Caco-2 (cell line): ENCODE measurements at regions not wholly inside any gene's neighbourhood (a gene's known extent, or its start where the extent isn't known, plus 50 kb on each side); places are given as distances from the start of the nearest gene placed in this dataset.

Experiments used
- BruUV-seq: library from RNA; stranded (reverse); fragments of 400-500 nt; replicated peaks from 2 replicates; lab custom pipeline; 2021; lab: Mats Ljungman, UMichigan
- CTCF ChIA-PET: fragments of 300-600 bp; sonication (Branson Sonifier 250); formaldehyde crosslinking; loops from one replicate; lab custom pipeline; 2022; ENCODE audit warnings: antibody characterized with exemption; lab: Charles Lee
- POLR2A ChIA-PET: fragments of 300-600 bp; sonication (Branson Sonifier 250); formaldehyde crosslinking; loops from one replicate; lab custom pipeline; 2022; ENCODE audit warnings: antibody characterized with exemption; lab: Charles Lee
- DNase-seq, 2 experiments: peaks; one replicate each; pipeline versions ENCODE4 v3.0.0 to v3.0.0-alpha.2; 2020 to 2022
- H3K27me3 ChIP-seq: replicated peaks from 2 replicates; pipeline ENCODE4 v1.6.0; 2011; ENCODE audit warnings: low read length; ENCODE audit not compliant: control insufficient read depth, insufficient read depth
- H3K36me3 ChIP-seq: 2 replicates; pipeline ENCODE4 v1.5.1; 2011; ENCODE audit warnings: low read length; ENCODE audit not compliant: control insufficient read depth, insufficient read depth
- H3K4me1 ChIP-seq: fragments of 250-450 bp; sonication (Bioruptor Pico); 2 replicates; pipeline ENCODE4 v1.5.1; 2020; ENCODE audit warnings: mild to moderate bottlenecking
- H3K4me3 ChIP-seq: 2 replicates; pipeline ENCODE4 v1.5.1; 2011; ENCODE audit warnings: low read depth, mild to moderate bottlenecking, control low read depth, low read length
- H3K9me3 ChIP-seq: fragments of 250-450 bp; sonication (Bioruptor Pico); 2 replicates; pipeline ENCODE4 v1.5.1; 2020; ENCODE audit warnings: mild to moderate bottlenecking, moderate library complexity
- H3K27ac Mint-ChIP-seq: one replicate; pipeline ENCODE4 v1.8.0; 2022; ENCODE audit warnings: mixed read lengths; ENCODE audit not compliant: unreplicated experiment
- H3K27me3 Mint-ChIP-seq: one replicate; pipeline ENCODE4 v1.8.0; 2022; ENCODE audit warnings: mixed read lengths; ENCODE audit not compliant: insufficient read depth, unreplicated experiment
- H3K36me3 Mint-ChIP-seq: one replicate; pipeline ENCODE4 v1.8.0; 2022; ENCODE audit warnings: mild to moderate bottlenecking, mixed read lengths; ENCODE audit not compliant: insufficient read depth, unreplicated experiment
- H3K4me1 Mint-ChIP-seq: one replicate; pipeline ENCODE4 v1.8.0; 2022; ENCODE audit warnings: low read depth, mixed read lengths; ENCODE audit not compliant: unreplicated experiment
- H3K4me3 Mint-ChIP-seq: one replicate; pipeline ENCODE4 v1.8.0; 2022; ENCODE audit warnings: mild to moderate bottlenecking, moderate library complexity, mixed read lengths; ENCODE audit not compliant: unreplicated experiment
- H3K9me3 Mint-ChIP-seq: one replicate; pipeline ENCODE4 v1.8.0; 2022; ENCODE audit warnings: mixed read lengths; ENCODE audit not compliant: unreplicated experiment
- intact Hi-C: fragments of 100-400 bp; cut with micrococcal nuclease; formaldehyde crosslinking; loops from one replicate; pipeline ENCODE4 v1.10.0; 2022; ENCODE audit not compliant: unreplicated experiment
- TF ChIP-seq, protein P1 (sequence below), 2 experiments: fragments of 200-600 bp in 1 of 2; IDR thresholded peaks; 1 replicate in 1 of 2; 2 replicates in 1 of 2; pipeline versions ENCODE4 v1.5.1 to v1.8.0; 2011 to 2022; ENCODE audit warnings: antibody characterized with exemption in 1 of 2, control low read depth in 1 of 2, inconsistent platforms in 1 of 2, low read depth in 1 of 2, low read length in 1 of 2, mild to moderate bottlenecking in 1 of 2, moderate library complexity in 1 of 2; ENCODE audit not compliant: insufficient read depth in 1 of 2, severe bottlenecking in 1 of 2, unreplicated experiment in 1 of 2

DNA sequence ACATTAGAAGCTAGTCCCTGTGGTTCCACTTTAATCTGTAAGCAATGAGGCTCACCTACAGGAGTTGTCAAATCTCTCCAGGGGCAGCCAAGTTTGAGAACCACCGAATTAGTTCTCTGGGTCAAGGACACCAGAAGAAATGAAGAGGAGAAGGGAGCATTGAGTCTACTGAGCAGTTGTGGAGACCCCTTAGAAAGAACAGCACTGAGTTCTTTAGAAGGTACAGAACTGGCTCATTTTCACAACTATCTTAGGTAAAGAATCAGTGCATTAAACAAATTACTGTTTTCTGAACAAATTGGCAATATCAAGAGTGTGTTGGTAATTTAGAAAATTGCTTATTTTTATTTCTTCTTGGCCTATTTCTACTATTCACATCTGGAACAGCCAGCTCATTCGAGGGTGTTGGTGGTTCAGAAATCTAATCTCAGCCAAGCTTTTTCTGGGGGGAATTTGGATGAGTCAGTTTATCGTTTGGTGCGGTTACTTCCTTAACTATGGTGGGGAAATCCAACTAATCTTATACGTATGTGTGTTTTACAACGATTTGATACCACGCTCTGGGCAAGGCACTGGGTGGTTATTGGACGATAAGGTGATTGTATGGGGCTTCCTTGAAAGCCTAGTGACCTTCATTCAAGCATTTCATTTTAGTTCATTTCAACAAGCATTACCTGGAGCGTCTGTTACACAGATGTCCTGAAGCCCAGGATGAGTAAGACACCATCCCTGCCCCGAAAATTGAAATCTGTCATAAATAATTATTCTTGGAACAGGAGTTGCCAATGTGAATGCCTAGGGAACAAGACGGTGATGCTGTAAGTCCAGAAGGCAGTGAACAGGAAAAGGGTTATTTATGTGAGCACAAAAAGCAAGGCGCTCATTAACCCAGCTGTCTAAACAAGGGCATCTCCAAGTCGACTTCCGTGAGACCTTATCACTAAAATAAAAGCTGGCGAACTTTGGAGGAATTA is 52.0 kb upstream of the TMPRSS2 start:
- no TSS peak for BruUV-seq
- H3K4me1 Mint-ChIP-seq, result peaks cover 8% of the 10 kb centered on the region
- no peak overlapping the region for H3K27ac Mint-ChIP-seq
- TF ChIP-seq, protein P1, sequence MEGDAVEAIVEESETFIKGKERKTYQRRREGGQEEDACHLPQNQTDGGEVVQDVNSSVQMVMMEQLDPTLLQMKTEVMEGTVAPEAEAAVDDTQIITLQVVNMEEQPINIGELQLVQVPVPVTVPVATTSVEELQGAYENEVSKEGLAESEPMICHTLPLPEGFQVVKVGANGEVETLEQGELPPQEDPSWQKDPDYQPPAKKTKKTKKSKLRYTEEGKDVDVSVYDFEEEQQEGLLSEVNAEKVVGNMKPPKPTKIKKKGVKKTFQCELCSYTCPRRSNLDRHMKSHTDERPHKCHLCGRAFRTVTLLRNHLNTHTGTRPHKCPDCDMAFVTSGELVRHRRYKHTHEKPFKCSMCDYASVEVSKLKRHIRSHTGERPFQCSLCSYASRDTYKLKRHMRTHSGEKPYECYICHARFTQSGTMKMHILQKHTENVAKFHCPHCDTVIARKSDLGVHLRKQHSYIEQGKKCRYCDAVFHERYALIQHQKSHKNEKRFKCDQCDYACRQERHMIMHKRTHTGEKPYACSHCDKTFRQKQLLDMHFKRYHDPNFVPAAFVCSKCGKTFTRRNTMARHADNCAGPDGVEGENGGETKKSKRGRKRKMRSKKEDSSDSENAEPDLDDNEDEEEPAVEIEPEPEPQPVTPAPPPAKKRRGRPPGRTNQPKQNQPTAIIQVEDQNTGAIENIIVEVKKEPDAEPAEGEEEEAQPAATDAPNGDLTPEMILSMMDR (IDR thresholded peaks at IDR 0.05; ENCODE audit: insufficient read depth in 1 of 2, low read depth in 1 of 2, low read length in 1 of 2, severe bottlenecking in 1 of 2, unreplicated experiment in 1 of 2), result no peak
- intact Hi-C loops, result loop anchor here (5.0 kb wide), 1 partner anchor 32 kb away; no protein-coding TSS in a partner anchor
- no peaks in the 10 kb centered on the region for H3K9me3 ChIP-seq
- H3K27me3 Mint-ChIP-seq, result no peaks in the 10 kb centered on the region
- ChIA-PET POLR2A (no interaction called here), CTCF (no interaction called here)
- no peaks in the 10 kb centered on the region for H3K9me3 Mint-ChIP-seq
- no peak overlapping the region for H3K4me3 ChIP-seq
- DNase-seq, result no peak
- H3K4me1 ChIP-seq, result peaks cover 5% of the 10 kb centered on the region; the same call in 1 of the 2 replicates
- no peaks in the 10 kb centered on the region for H3K27me3 ChIP-seq
- no peak overlapping the region for H3K4me3 Mint-ChIP-seq
- no peaks in the 10 kb centered on the region for H3K36me3 Mint-ChIP-seq
- no peaks in the 10 kb centered on the region for H3K36me3 ChIP-seq

DNA sequence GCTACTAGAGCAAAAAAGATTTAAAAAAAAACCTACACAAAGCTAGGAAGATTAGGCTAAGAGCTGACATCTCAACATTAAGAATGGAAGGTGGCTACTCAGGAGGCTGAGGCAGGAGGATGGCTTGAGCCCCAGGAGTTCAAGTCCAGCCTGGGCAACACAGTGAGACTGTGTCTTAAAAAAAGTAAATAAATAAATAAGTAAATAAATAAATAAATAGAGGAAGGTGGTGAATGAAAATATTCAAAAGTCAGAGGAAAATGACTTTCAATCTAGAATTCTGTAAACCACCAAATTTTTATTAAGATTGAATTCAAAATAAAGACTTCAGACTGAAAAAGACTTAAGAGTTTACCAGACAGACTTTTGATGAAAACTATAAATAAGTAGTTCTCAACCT is 50.9 kb upstream of the TMPRSS2 start:
- H3K4me3 Mint-ChIP-seq, result no peak overlapping the region

DNA sequence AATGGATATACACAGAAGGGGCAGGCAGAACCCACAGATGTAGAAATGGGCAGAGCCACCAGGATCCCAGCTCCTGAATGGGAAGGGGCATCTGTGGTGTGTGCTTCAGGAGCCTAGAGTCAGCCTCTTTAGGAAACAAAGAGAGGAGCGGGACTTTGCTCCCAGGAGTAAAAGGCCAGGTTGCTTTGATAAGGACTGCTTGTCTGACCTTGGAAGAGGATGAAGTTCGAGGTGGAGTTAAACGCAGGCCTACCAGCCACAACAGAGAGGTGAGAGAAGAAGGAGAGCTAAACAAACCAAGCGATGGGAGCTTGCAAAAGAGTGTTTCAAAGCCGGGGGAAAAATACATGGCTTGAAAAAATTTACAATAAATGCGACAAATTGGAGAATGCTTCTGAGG is 49.9 kb upstream of the TMPRSS2 start:
- Mint-ChIP-seq H3K36me3 (no peaks in the 10 kb centered on the region), H3K4me3 (no peak overlapping the region), H3K9me3 (no peaks in the 10 kb centered on the region), H3K4me1 (peaks cover 6% of the 10 kb centered on the region), H3K27ac (no peak overlapping the region), H3K27me3 (no peaks in the 10 kb centered on the region)
- H3K4me1 ChIP-seq, result peaks cover 5% of the 10 kb centered on the region; the same call in 1 of the 2 replicates
- intact Hi-C loops, result loop anchor here (5.0 kb wide), 1 partner anchor 34 kb away; no protein-coding TSS in a partner anchor
- no TSS peak for BruUV-seq
- ChIA-PET POLR2A (no interaction called here), CTCF (no interaction called here)
- no peaks in the 10 kb centered on the region for H3K9me3 ChIP-seq
- TF ChIP-seq, protein P1 (IDR thresholded peaks at IDR 0.05; ENCODE audit: insufficient read depth in 1 of 2, low read depth in 1 of 2, low read length in 1 of 2, severe bottlenecking in 1 of 2, unreplicated experiment in 1 of 2), result no peak
- H3K4me3 ChIP-seq, result no peak overlapping the region
- H3K36me3 ChIP-seq, result no peaks in the 10 kb centered on the region
- H3K27me3 ChIP-seq, result no peaks in the 10 kb centered on the region
- DNase-seq, result no peak

More for the DNA sequence above, 50.9 kb upstream of the TMPRSS2 start:
- BruUV-seq, result no TSS peak
- Histone ChIP-seq H3K4me3 (no peak overlapping the region), H3K9me3 (no peaks in the 10 kb centered on the region), H3K36me3 (no peaks in the 10 kb centered on the region), H3K4me1 (peaks cover 5% of the 10 kb centered on the region; the same call in 1 of the 2 replicates), H3K27me3 (no peaks in the 10 kb centered on the region)
- TF ChIP-seq, protein P1 (IDR thresholded peaks at IDR 0.05; ENCODE audit: insufficient read depth in 1 of 2, low read depth in 1 of 2, low read length in 1 of 2, severe bottlenecking in 1 of 2, unreplicated experiment in 1 of 2), result no peak
- Mint-ChIP-seq H3K27ac (no peak overlapping the region), H3K27me3 (no peaks in the 10 kb centered on the region), H3K4me1 (peaks cover 6% of the 10 kb centered on the region), H3K9me3 (no peaks in the 10 kb centered on the region), H3K36me3 (no peaks in the 10 kb centered on the region)
- POLR2A ChIA-PET, result no interaction called here
- intact Hi-C loops, result loop anchor here (5.0 kb wide), 1 partner anchor 33 kb away; no protein-coding TSS in a partner anchor
- no peak for DNase-seq
- CTCF ChIA-PET, result no interaction called here
